Mesenchymal stem cell (in vitro differentiated cells and primary cell): ENCODE measurements at regions not wholly inside any gene's neighbourhood (a gene's known extent, or its start where the extent isn't known, plus 50 kb on each side); places are given as distances from the start of the nearest gene placed in this dataset.
A peak's percentile ranks its signal among the peaks of the same experiment; 100 is the strongest.

ENCODE experiments used
- DNase-seq: peaks from one replicate; pipeline ENCODE4 v3.0.0-alpha.2; 2013
- H2AFZ ChIP-seq: one replicate; pipeline ENCODE4 v1.6.1; 2013; ENCODE audit warnings: low read depth, mild to moderate bottlenecking, control low read depth, inconsistent platforms, low read length, moderate library complexity
- H2AK5ac ChIP-seq: 2 replicates; pipeline ENCODE4 v1.6.1; 2013; ENCODE audit warnings: low read length, moderate library complexity, mild to moderate bottlenecking, inconsistent platforms; ENCODE audit not compliant: severe bottlenecking
- H2BK120ac ChIP-seq: one replicate; pipeline ENCODE4 v1.6.1; 2013; ENCODE audit warnings: low read depth, mild to moderate bottlenecking, inconsistent platforms, low read length, moderate library complexity
- H2BK12ac ChIP-seq, 2 experiments: one replicate each; pipeline ENCODE4 v1.6.1; 2013; ENCODE audit warnings: inconsistent platforms in 2 of 2, low read length in 2 of 2, mild to moderate bottlenecking in 2 of 2, moderate library complexity in 2 of 2, control low read depth in 1 of 2
- H2BK15ac ChIP-seq: one replicate; pipeline ENCODE4 v1.6.1; 2013; ENCODE audit warnings: mild to moderate bottlenecking, low read depth, inconsistent platforms; ENCODE audit not compliant: poor library complexity, severe bottlenecking
- H2BK5ac ChIP-seq: 2 replicates; pipeline ENCODE4 v1.6.1; 2013; ENCODE audit warnings: low read depth, mild to moderate bottlenecking, low read length, control low read depth, inconsistent platforms; ENCODE audit not compliant: poor library complexity, severe bottlenecking
- H3K14ac ChIP-seq, 2 experiments: one replicate each; pipeline ENCODE4 v1.6.1; 2013; ENCODE audit warnings: inconsistent platforms in 2 of 2, low read length in 2 of 2, control low read depth in 1 of 2, mild to moderate bottlenecking in 1 of 2, moderate library complexity in 1 of 2
- H3K18ac ChIP-seq, 2 experiments: one replicate each; pipeline ENCODE4 v1.6.1; 2013; ENCODE audit warnings: inconsistent platforms in 2 of 2, low read length in 2 of 2, control low read depth in 1 of 2, low read depth in 1 of 2, mild to moderate bottlenecking in 1 of 2
- H3K23ac ChIP-seq, 2 experiments: one replicate each; pipeline ENCODE4 v1.6.1; 2013; ENCODE audit warnings: inconsistent platforms in 2 of 2, low read length in 2 of 2, mild to moderate bottlenecking in 2 of 2, moderate library complexity in 2 of 2, control low read depth in 1 of 2
- H3K27ac ChIP-seq: 2 replicates; pipeline ENCODE4 v1.5.1; 2013; ENCODE audit warnings: mild to moderate bottlenecking, moderate library complexity, low read length, control low read depth, inconsistent platforms; ENCODE audit not compliant: poor library complexity, severe bottlenecking
- H3K27me3 ChIP-seq, 2 experiments: 2 replicates each; pipeline versions ENCODE4 v1.6.1 to v1.7.0; 2013; ENCODE audit warnings: low read length in 2 of 2, mild to moderate bottlenecking in 2 of 2, moderate library complexity in 2 of 2, control low read depth in 1 of 2, inconsistent platforms in 1 of 2; ENCODE audit not compliant: control insufficient read depth in 1 of 2, insufficient read depth in 1 of 2
- H3K36me3 ChIP-seq, 2 experiments: 2 replicates each; pipeline versions ENCODE4 v1.6.1 to v1.7.0; 2013; ENCODE audit warnings: low read length in 2 of 2, control low read depth in 1 of 2, inconsistent platforms in 1 of 2, low read depth in 1 of 2, mild to moderate bottlenecking in 1 of 2; ENCODE audit not compliant: insufficient read depth in 2 of 2, control insufficient read depth in 1 of 2
- H3K4ac ChIP-seq, 2 experiments: one replicate each; pipeline ENCODE4 v1.6.1; 2013; ENCODE audit warnings: inconsistent platforms in 2 of 2, low read length in 2 of 2, mild to moderate bottlenecking in 2 of 2, moderate library complexity in 2 of 2, control low read depth in 1 of 2, low read depth in 1 of 2
- H3K4me1 ChIP-seq: 2 replicates; pipeline ENCODE4 v1.6.1; 2013; ENCODE audit warnings: low read depth, low read length, control low read depth; ENCODE audit not compliant: control insufficient read depth, insufficient read depth
- H3K4me2 ChIP-seq: 2 replicates; pipeline ENCODE4 v1.6.1; 2013; ENCODE audit warnings: low read length, mild to moderate bottlenecking, inconsistent platforms; ENCODE audit not compliant: poor library complexity, severe bottlenecking
- H3K4me3 ChIP-seq, 2 experiments: 2 replicates each; pipeline versions ENCODE4 v1.5.1 to v1.7.0; 2013; ENCODE audit warnings: low read length in 2 of 2, mild to moderate bottlenecking in 2 of 2, control low read depth in 1 of 2, low read depth in 1 of 2; ENCODE audit not compliant: insufficient read depth in 1 of 2
- H3K79me1 ChIP-seq: replicated peaks from 2 replicates; pipeline ENCODE4 v1.6.1; 2013; ENCODE audit warnings: mild to moderate bottlenecking, control low read depth, low read length, inconsistent platforms; ENCODE audit not compliant: poor library complexity, severe bottlenecking
- H3K9ac ChIP-seq: 2 replicates; pipeline ENCODE4 v1.7.0; 2013; ENCODE audit warnings: mild to moderate bottlenecking, low read length, moderate library complexity
- H3K9me3 ChIP-seq: 2 replicates; pipeline ENCODE4 v1.7.0; 2013; ENCODE audit warnings: mild to moderate bottlenecking, low read length; ENCODE audit not compliant: control insufficient read depth
- H4K8ac ChIP-seq: one replicate; pipeline ENCODE4 v1.6.1; 2013; ENCODE audit warnings: inconsistent platforms, mild to moderate bottlenecking, low read length, moderate library complexity
- H4K91ac ChIP-seq: one replicate; pipeline ENCODE4 v1.6.1; 2013; ENCODE audit warnings: mild to moderate bottlenecking, low read length, inconsistent platforms
- WGBS: methylation state at CpG from one replicate; pipeline ENCODE4 v1.1.7; 2013; ENCODE audit warnings: mixed read lengths; 5-methylcytosine and 5-hydroxymethylcytosine counted together

DNA sequence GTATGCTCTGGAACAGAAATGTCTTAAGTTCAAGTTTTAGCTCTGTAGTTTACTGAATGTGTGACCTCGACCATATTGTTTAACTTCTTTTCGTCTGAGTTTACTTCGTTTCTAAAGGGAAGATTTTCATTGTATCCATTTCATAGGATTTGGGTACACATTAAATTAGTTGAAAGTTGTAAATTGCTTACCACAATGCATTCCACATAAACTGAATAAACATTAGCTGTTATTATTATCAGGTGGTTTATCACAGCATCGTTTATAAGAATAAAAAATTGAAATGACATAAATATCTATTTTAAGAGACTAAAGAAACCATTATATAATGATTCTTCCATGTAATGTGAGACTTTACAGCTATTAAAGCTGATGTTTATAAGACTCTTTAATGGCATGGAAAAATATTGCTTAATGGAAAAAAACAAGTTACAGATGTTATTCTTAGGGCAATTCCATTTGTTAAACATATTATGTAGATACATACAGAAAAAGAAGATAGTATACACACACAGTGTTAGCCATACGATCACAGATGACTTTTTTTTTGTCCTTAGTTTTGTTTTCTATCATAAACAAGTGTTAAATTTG lies 342.3 kb upstream of the SGO1 start:
- H2AFZ ChIP-seq: no peak overlapping the region
- no peak overlapping the region for H3K14ac ChIP-seq
- no peaks in the 10 kb centered on the region for H3K9me3 ChIP-seq
- DNase-seq: no peak
- H3K23ac ChIP-seq: no peak overlapping the region
- H4K8ac ChIP-seq: no peak overlapping the region
- no peak overlapping the region for H4K91ac ChIP-seq
- H3K27me3 ChIP-seq: no peaks in the 10 kb centered on the region
- H2BK5ac ChIP-seq: no peak overlapping the region
- H3K79me1 ChIP-seq: no peaks in the 10 kb centered on the region
- H3K18ac ChIP-seq: no peak overlapping the region
- no peak overlapping the region for H2BK12ac ChIP-seq
- H3K27ac ChIP-seq: no peak overlapping the region
- H3K4ac ChIP-seq: no peak overlapping the region
- H2AK5ac ChIP-seq: no peak overlapping the region
- 92% methylated on average over 2 of the region's 5 CpGs for WGBS
- no peak overlapping the region for H2BK120ac ChIP-seq
- no peaks in the 10 kb centered on the region for H3K36me3 ChIP-seq
- no peak overlapping the region for H3K4me2 ChIP-seq
- H2BK15ac ChIP-seq: no peak overlapping the region
- no peak overlapping the region for H3K9ac ChIP-seq
- H3K4me3 ChIP-seq: no peak overlapping the region
- H3K4me1 ChIP-seq: no peaks in the 10 kb centered on the region

GRCh38 chr3:20527368-20527767 lies 341.4 kb upstream of the SGO1 start:
- no peak overlapping the region for H3K9ac ChIP-seq
- H3K36me3 ChIP-seq: no peaks in the 10 kb centered on the region
- no peak overlapping the region for H4K8ac ChIP-seq
- no peak overlapping the region for H2BK5ac ChIP-seq
- no peak overlapping the region for H2BK12ac ChIP-seq
- H2BK120ac ChIP-seq: no peak overlapping the region
- no peak overlapping the region for H3K4ac ChIP-seq
- H3K23ac ChIP-seq: no peak overlapping the region
- H3K79me1 ChIP-seq: no peaks in the 10 kb centered on the region
- no peaks in the 10 kb centered on the region for H3K4me1 ChIP-seq
- H3K4me3 ChIP-seq: no peak overlapping the region
- no CpG with 5 or more reads among the region's 1 CpG for WGBS
- H2BK15ac ChIP-seq: no peak overlapping the region
- H3K18ac ChIP-seq: no peak overlapping the region
- H3K4me2 ChIP-seq: no peak overlapping the region
- no peak overlapping the region for H2AK5ac ChIP-seq
- no peak overlapping the region for H4K91ac ChIP-seq
- H3K27me3 ChIP-seq: no peaks in the 10 kb centered on the region
- H3K9me3 ChIP-seq: no peaks in the 10 kb centered on the region
- H3K14ac ChIP-seq: no peak overlapping the region
- DNase-seq: no peak
- H2AFZ ChIP-seq: no peak overlapping the region
- no peak overlapping the region for H3K27ac ChIP-seq

DNA sequence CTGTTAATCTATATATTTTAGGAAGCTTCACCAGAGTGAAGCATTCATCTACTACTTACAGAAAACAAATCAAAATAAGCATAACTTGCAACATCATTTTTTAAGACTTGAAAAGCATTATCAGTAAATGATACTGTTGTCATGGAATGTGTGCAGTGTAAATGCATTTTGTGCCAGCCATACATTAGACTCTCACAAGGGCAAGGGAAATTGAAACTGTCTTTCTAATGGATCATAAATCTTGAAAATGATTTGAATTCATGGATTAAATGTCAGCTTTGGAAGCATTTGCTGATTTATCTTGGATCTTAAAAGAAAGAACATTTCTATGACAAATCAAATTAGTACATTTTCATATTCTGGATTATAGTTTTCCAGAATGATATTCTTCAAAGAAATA lies 338.3 kb upstream of the SGO1 start:
- H2AK5ac ChIP-seq: no peak overlapping the region
- no peak overlapping the region for H3K4ac ChIP-seq
- no peaks in the 10 kb centered on the region for H3K9me3 ChIP-seq
- no peak overlapping the region for H3K4me3 ChIP-seq
- H2BK12ac ChIP-seq: no peak overlapping the region
- no peak overlapping the region for H3K4me2 ChIP-seq
- no peaks in the 10 kb centered on the region for H3K27me3 ChIP-seq
- H2BK15ac ChIP-seq: no peak overlapping the region
- H4K91ac ChIP-seq: no peak overlapping the region
- H3K27ac ChIP-seq: no peak overlapping the region
- no peak overlapping the region for H3K14ac ChIP-seq
- H3K9ac ChIP-seq: no peak overlapping the region
- no peaks in the 10 kb centered on the region for H3K36me3 ChIP-seq
- no peak overlapping the region for H2BK5ac ChIP-seq
- H3K79me1 ChIP-seq: no peaks in the 10 kb centered on the region
- no peak overlapping the region for H2BK120ac ChIP-seq
- DNase-seq: no peak
- no peak overlapping the region for H3K18ac ChIP-seq
- H3K23ac ChIP-seq: no peak overlapping the region
- H4K8ac ChIP-seq: no peak overlapping the region
- no peaks in the 10 kb centered on the region for H3K4me1 ChIP-seq
- H2AFZ ChIP-seq: no peak overlapping the region

GRCh38 chr3:20523293-20523692 lies 337.3 kb upstream of the SGO1 start:
- Histone ChIP-seq H3K14ac (no peak overlapping the region), H2AFZ (no peak overlapping the region), H2AK5ac (no peak overlapping the region), H3K79me1 (no peaks in the 10 kb centered on the region), H2BK12ac (no peak overlapping the region), H3K9me3 (no peaks in the 10 kb centered on the region), H3K4ac (peak overlapping the region in 1 of 2 experiments; percentile 17), H3K4me1 (no peaks in the 10 kb centered on the region), H4K8ac (no peak overlapping the region), H2BK5ac (no peak overlapping the region), H3K23ac (no peak overlapping the region), H3K27me3 (no peaks in the 10 kb centered on the region), H3K18ac (no peak overlapping the region), H3K27ac (no peak overlapping the region), H3K9ac (no peak overlapping the region), H3K4me3 (no peak overlapping the region), H2BK120ac (no peak overlapping the region), H2BK15ac (no peak overlapping the region), H4K91ac (no peak overlapping the region), H3K4me2 (no peak overlapping the region), H3K36me3 (no peaks in the 10 kb centered on the region)
- DNase-seq: no peak
